WTC11 (cell line): ENCODE measurements at regions not wholly inside any gene's neighbourhood (a gene's known extent, or its start where the extent isn't known, plus 50 kb on each side); places are given as distances from the start of the nearest gene placed in this dataset.

Source experiments
- AR ChIP-seq: fragments of 250-450 bp; sonication (Bioruptor Pico); IDR thresholded peaks from 2 replicates; pipeline ENCODE4 v1.9.0; 2021; ENCODE audit warnings: mild to moderate bottlenecking
- E2F1 ChIP-seq: sonication (generic); formaldehyde crosslinking; IDR thresholded peaks from 2 replicates; pipeline ENCODE4 v1.8.0; 2022; ENCODE audit warnings: mild to moderate bottlenecking, missing genetic modification reagents
- ELF4 ChIP-seq: sonication (generic); formaldehyde crosslinking; IDR thresholded peaks from 2 replicates; pipeline ENCODE4 v1.8.1; 2022; ENCODE audit warnings: low read depth, mild to moderate bottlenecking, moderate library complexity, missing genetic modification reagents
- ERG ChIP-seq: fragments of 250-450 bp; sonication (Bioruptor Pico); IDR thresholded peaks from 2 replicates; pipeline ENCODE4 v1.8.0; 2021; ENCODE audit warnings: mild to moderate bottlenecking
- HMGXB4 ChIP-seq: sonication (generic); formaldehyde crosslinking; IDR thresholded peaks from 2 replicates; pipeline ENCODE4 v1.8.1; 2023; ENCODE audit warnings: mild to moderate bottlenecking, moderate library complexity, missing genetic modification reagents
- IRF2 ChIP-seq: sonication (generic); formaldehyde crosslinking; IDR thresholded peaks from 2 replicates; pipeline ENCODE4 v1.8.0; 2022; ENCODE audit warnings: low read depth, missing genetic modification reagents, borderline replicate concordance
- NFYB ChIP-seq: sonication (generic); formaldehyde crosslinking; conservative IDR thresholded peaks from 2 replicates; pipeline ENCODE4 v1.8.0; 2022; ENCODE audit warnings: low read depth, missing genetic modification reagents
- PRDM15 ChIP-seq: sonication (generic); formaldehyde crosslinking; IDR thresholded peaks from 2 replicates; pipeline ENCODE4 v1.8.0; 2022; ENCODE audit warnings: missing genetic modification reagents
- TEAD1 ChIP-seq: sonication (generic); formaldehyde crosslinking; IDR thresholded peaks from 2 replicates; pipeline ENCODE4 v1.8.0; 2022; ENCODE audit warnings: mild to moderate bottlenecking, missing genetic modification reagents
- ZMAT4 ChIP-seq: fragments of 250-450 bp; sonication (Bioruptor Pico); IDR thresholded peaks from 2 replicates; pipeline ENCODE4 v1.9.0; 2021; ENCODE audit warnings: mild to moderate bottlenecking
- ZNF138 ChIP-seq: sonication (generic); formaldehyde crosslinking; conservative IDR thresholded peaks from 2 replicates; pipeline ENCODE4 v1.8.1; 2022; ENCODE audit warnings: mild to moderate bottlenecking, moderate library complexity, missing genetic modification reagents
- ZNF423 ChIP-seq: fragments of 250-450 bp; sonication (Bioruptor Pico); IDR thresholded peaks from 2 replicates; pipeline ENCODE4 v2.1.2; 2022; ENCODE audit warnings: mild to moderate bottlenecking, moderate library complexity
- ZNF425 ChIP-seq: fragments of 250-450 bp; sonication (Bioruptor Pico); conservative IDR thresholded peaks from 2 replicates; pipeline ENCODE4 v1.9.0; 2021; ENCODE audit warnings: mild to moderate bottlenecking
- ZSCAN18 ChIP-seq: fragments of 250-450 bp; sonication (Bioruptor Pico); IDR thresholded peaks from 2 replicates; pipeline ENCODE4 v2.1.2; 2022; ENCODE audit warnings: mild to moderate bottlenecking, moderate library complexity

- TF ChIP-seq E2F1 (no peak), ZNF138 (CRISPR knock-in tag) (no peak), NFYB (CRISPR knock-in tag) (no peak), ZMAT4 (no peak), ZNF425 (CRISPR knock-in tag) (no peak), AR (no peak), PRDM15 (CRISPR knock-in tag) (no peak), ERG (CRISPR knock-in tag) (no peak), TEAD1 (no peak), ZSCAN18 (CRISPR knock-in tag) (no peak), ELF4 (CRISPR knock-in tag) (no peak), HMGXB4 (CRISPR knock-in tag) (no peak), ZNF423 (no peak), IRF2 (CRISPR knock-in tag) (no peak)
Measured at GRCh38 chr17:34799751-34800150, 161.5 kb downstream of the CCT6B start (continued).
